Neural progenitor cell (in vitro differentiated cells): ENCODE measurements at regions not wholly inside any gene's neighbourhood (a gene's known extent, or its start where the extent isn't known, plus 50 kb on each side); places are given as distances from the start of the nearest gene placed in this dataset.

Experiments used
- EZH2 ChIP-seq: fragments of 200-600 bp; sonication (generic); IDR thresholded peaks from 2 replicates; pipeline ENCODE4 v1.6.1; 2017; ENCODE audit warnings: antibody characterized with exemption, mild to moderate bottlenecking, moderate library complexity
- TF ChIP-seq, protein P1 (sequence below): fragments of 200-600 bp; sonication (generic); IDR thresholded peaks from 2 replicates; pipeline ENCODE4 v1.5.1; 2017; ENCODE audit warnings: antibody characterized with exemption, mild to moderate bottlenecking

DNA sequence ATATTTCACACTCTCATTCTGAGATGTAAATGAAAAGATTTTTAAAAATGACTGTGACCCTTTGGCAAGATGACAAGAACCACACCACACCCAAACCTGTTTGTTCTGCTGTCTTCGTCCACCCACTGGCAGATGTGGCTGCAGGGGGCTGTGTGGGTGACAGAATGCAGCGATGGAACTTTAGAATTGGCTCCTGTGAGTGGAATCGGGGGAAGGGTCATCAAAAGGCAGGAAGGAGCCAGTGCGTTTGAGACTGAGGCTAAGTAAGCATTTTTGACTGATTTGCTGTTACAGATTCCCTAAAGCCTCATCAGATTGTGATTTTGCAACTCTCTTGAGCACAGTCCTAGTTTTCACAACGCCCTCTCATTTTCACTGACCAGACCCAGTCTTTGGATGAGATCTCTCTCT lies 111.2 kb upstream of the ADGRL2 start:
- TF ChIP-seq, protein P1, sequence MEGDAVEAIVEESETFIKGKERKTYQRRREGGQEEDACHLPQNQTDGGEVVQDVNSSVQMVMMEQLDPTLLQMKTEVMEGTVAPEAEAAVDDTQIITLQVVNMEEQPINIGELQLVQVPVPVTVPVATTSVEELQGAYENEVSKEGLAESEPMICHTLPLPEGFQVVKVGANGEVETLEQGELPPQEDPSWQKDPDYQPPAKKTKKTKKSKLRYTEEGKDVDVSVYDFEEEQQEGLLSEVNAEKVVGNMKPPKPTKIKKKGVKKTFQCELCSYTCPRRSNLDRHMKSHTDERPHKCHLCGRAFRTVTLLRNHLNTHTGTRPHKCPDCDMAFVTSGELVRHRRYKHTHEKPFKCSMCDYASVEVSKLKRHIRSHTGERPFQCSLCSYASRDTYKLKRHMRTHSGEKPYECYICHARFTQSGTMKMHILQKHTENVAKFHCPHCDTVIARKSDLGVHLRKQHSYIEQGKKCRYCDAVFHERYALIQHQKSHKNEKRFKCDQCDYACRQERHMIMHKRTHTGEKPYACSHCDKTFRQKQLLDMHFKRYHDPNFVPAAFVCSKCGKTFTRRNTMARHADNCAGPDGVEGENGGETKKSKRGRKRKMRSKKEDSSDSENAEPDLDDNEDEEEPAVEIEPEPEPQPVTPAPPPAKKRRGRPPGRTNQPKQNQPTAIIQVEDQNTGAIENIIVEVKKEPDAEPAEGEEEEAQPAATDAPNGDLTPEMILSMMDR = no peak
- TF ChIP-seq EZH2 = no peak
